Peyer's patch (tissue), 4 donors: ENCODE measurements at regions not wholly inside any gene's neighbourhood (a gene's known extent, or its start where the extent isn't known, plus 50 kb on each side); places are given as distances from the start of the nearest gene placed in this dataset.
"Not testable (repeated sequence)": the region's sequence is repeated elsewhere in the genome, so short reads cannot be mapped to it uniquely, and the experiment has no call there.

Experiments
- DNase-seq, 3 donors: peaks; one replicate each; pipeline ENCODE4 v3.0.0-alpha.2; 2017 to 2019
- H3K27ac ChIP-seq, 4 donors: fragments of 200-600 bp; sonication (generic); one replicate each; pipeline ENCODE4 v1.5.1; 2016 to 2019
- H3K27me3 ChIP-seq, 2 donors: fragments of 200-600 bp; sonication (generic); one replicate each; pipeline ENCODE4 v1.5.1; 2019
- H3K36me3 ChIP-seq, 3 donors: fragments of 200-600 bp; sonication (generic); one replicate each; pipeline ENCODE4 v1.5.1; 2016 to 2019
- H3K4me1 ChIP-seq, 4 donors: fragments of 200-600 bp; sonication (generic); one replicate each; pipeline ENCODE4 v1.5.1; 2016 to 2019
- H3K4me3 ChIP-seq, 4 donors: fragments of 200-600 bp; sonication (generic); 1 replicate in 3 of 4; 2 replicates in 1 of 4; pipeline ENCODE4 v1.5.1; 2016 to 2019; ENCODE audit warnings: mild to moderate bottlenecking in 1 of 4
- H3K9me3 ChIP-seq, 4 donors: fragments of 200-600 bp; sonication (generic); one replicate each; pipeline ENCODE4 v1.5.1; 2016 to 2019; ENCODE audit warnings: mild to moderate bottlenecking in 1 of 4
- POLR2A ChIP-seq, 2 donors: fragments of 450-650 bp; IDR thresholded peaks; one replicate each; pipeline ENCODE4 v1.5.1; 2017; ENCODE audit warnings: antibody characterized with exemption in 2 of 2, mild to moderate bottlenecking in 2 of 2, moderate library complexity in 2 of 2
- TF ChIP-seq, protein P1 (sequence below), 6 experiments: fragments of 450-650 bp in 4 of 6; fragments of 200-600 bp in 2 of 6; sonication (generic) in 1 of 6; IDR thresholded peaks; one replicate each; pipeline ENCODE4 v1.5.1; 2017 to 2019; ENCODE audit warnings: antibody characterized with exemption in 6 of 6, mild to moderate bottlenecking in 3 of 6, moderate library complexity in 1 of 6

DNA sequence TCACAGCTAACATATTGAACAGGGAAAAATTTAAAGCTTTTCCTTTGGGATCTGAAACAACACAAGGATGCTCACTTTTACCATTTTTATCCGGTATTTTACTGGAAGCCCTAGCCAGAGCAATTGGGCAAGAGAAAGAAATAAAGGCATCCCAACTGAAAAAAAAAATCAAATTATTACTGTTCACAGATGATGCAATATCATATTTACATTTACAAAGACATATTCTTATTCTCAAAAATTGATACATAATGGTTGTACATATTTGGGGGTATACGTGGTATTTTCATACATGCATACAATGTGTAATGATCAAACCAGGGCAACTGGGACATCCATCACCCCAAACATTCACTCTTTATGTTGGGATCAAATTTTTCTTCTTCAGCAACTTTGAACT lies 337.0 kb upstream of the SLC7A11 start:
- Histone ChIP-seq H3K9me3 (peaks cover 0 to 9% (median 2%) of the 10 kb centered on the region in 4 donors), H3K4me3 (no peak overlapping the region), H3K36me3 (no peaks in the 10 kb centered on the region), H3K27me3 (no peaks in the 10 kb centered on the region), H3K27ac (no peak overlapping the region), H3K4me1 (no peaks in the 10 kb centered on the region)
- no peak for DNase-seq
- TF ChIP-seq, protein P1, sequence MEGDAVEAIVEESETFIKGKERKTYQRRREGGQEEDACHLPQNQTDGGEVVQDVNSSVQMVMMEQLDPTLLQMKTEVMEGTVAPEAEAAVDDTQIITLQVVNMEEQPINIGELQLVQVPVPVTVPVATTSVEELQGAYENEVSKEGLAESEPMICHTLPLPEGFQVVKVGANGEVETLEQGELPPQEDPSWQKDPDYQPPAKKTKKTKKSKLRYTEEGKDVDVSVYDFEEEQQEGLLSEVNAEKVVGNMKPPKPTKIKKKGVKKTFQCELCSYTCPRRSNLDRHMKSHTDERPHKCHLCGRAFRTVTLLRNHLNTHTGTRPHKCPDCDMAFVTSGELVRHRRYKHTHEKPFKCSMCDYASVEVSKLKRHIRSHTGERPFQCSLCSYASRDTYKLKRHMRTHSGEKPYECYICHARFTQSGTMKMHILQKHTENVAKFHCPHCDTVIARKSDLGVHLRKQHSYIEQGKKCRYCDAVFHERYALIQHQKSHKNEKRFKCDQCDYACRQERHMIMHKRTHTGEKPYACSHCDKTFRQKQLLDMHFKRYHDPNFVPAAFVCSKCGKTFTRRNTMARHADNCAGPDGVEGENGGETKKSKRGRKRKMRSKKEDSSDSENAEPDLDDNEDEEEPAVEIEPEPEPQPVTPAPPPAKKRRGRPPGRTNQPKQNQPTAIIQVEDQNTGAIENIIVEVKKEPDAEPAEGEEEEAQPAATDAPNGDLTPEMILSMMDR (IDR thresholded peaks at IDR 0.05): no peak
- no peak for TF ChIP-seq POLR2A (IDR thresholded peaks at IDR 0.05)

DNA sequence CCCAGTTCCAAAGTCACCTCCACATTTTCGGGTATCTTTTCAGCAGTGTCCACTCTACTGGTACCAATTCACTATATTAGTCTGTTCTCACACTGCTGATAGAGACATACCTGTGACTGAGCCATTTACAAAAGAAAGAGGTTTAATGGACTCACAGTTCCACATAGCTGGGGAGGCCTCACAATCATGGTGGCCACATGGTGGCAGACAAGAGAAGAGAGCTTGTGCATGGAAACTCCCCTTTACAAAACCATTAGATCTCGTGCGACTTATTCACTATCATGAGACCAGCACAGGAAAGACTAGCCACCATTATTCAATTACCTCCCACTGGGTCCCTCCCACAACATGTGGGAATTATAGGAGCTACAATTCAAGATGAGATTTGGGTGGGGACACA lies 335.7 kb upstream of the SLC7A11 start:
- not testable (repeated sequence) for DNase-seq, H3K4me1 ChIP-seq, H3K27me3 ChIP-seq, H3K9me3 ChIP-seq, H3K36me3 ChIP-seq, H3K4me3 ChIP-seq, H3K27ac ChIP-seq
- TF ChIP-seq, protein P1 (IDR thresholded peaks at IDR 0.05): peak in 1 of 6 experiments; percentile 11

DNA sequence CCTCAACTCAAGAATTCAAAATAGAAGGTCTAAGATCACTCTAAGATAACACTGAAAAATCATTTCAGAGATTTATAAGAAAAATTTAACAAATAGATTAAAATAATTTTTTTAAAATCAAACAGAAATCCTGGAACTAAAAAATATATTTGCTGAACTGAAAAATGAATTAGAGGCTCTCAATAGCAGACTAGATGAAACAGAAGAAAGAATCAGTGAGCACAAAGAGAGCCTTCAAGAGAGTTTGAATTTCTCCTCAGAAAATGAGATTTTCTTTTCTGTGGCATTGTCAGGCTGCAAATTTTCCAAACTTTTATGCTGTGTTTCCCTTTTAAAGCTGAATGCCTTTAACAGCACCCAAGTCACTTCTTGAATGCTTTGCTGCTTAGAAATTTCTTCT lies 335.0 kb upstream of the SLC7A11 start:
- H3K36me3 ChIP-seq: no peaks in the 10 kb centered on the region
- no peak overlapping the region for H3K4me3 ChIP-seq
- no peak overlapping the region for H3K27ac ChIP-seq
- no peaks in the 10 kb centered on the region for H3K27me3 ChIP-seq
- no peaks in the 10 kb centered on the region for H3K4me1 ChIP-seq
- TF ChIP-seq, protein P1 (IDR thresholded peaks at IDR 0.05): no peak
- no peak for TF ChIP-seq POLR2A (IDR thresholded peaks at IDR 0.05)
- peaks cover 0 to 9% (median 2%) of the 10 kb centered on the region in 4 donors for H3K9me3 ChIP-seq
- no peak for DNase-seq

DNA sequence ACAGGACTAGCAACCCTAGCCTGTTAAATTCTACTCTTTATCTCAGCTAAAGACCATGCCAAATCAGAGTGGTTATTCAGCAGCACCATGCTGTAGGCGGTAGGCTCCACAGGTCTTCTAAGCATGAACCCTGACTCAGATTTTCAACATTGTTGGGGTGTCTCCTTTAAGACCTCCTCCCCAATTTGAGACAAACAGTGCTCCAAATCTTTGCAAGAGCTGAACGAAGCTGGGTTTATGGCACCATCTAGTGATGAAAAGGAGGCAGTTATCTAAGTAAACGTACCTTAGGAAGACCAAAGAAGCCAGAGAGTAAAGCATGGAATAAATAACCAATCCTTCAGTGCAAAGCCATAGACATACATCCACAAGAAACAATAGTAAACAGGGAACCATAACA lies 334.5 kb upstream of the SLC7A11 start:
- H3K27ac ChIP-seq: no peak overlapping the region
- H3K9me3 ChIP-seq: peaks cover 0 to 9% (median 2%) of the 10 kb centered on the region in 4 donors
- H3K36me3 ChIP-seq: no peaks in the 10 kb centered on the region
- no peak for DNase-seq
- no peaks in the 10 kb centered on the region for H3K4me1 ChIP-seq
- no peaks in the 10 kb centered on the region for H3K27me3 ChIP-seq
- TF ChIP-seq, protein P1 (IDR thresholded peaks at IDR 0.05): peak in 3 of 6 experiments; percentile 21 to 31 (median 21)
- no peak for TF ChIP-seq POLR2A (IDR thresholded peaks at IDR 0.05)
- no peak overlapping the region for H3K4me3 ChIP-seq

DNA sequence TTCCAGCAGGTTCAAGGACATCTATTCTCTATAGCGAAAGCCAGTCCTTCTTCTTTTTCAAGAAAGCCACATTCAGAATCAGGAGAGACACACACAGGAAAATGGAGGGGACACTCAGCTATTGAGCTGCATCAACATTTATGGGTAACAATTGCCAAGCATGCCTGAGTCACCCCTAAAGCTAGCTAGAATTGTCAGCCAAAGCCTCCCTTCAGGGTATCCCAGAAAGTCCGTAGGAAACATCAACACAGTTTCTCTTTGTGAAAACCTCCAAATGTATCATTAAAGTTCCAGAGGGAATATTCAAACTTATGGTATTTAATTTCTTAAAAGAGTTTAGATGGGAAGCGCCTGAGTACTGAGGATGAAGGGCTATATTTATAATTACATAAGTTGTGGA lies 331.1 kb upstream of the SLC7A11 start:
- H3K4me3 ChIP-seq: no peak overlapping the region
- H3K27me3 ChIP-seq: no peaks in the 10 kb centered on the region
- H3K9me3 ChIP-seq: peaks cover 0 to 7% (median 2%) of the 10 kb centered on the region in 4 donors
- no peaks in the 10 kb centered on the region for H3K36me3 ChIP-seq
- no peak overlapping the region for H3K27ac ChIP-seq
- no peak for DNase-seq
- H3K4me1 ChIP-seq: no peaks in the 10 kb centered on the region
- TF ChIP-seq, protein P1 (IDR thresholded peaks at IDR 0.05): no peak
- no peak for TF ChIP-seq POLR2A (IDR thresholded peaks at IDR 0.05)

DNA sequence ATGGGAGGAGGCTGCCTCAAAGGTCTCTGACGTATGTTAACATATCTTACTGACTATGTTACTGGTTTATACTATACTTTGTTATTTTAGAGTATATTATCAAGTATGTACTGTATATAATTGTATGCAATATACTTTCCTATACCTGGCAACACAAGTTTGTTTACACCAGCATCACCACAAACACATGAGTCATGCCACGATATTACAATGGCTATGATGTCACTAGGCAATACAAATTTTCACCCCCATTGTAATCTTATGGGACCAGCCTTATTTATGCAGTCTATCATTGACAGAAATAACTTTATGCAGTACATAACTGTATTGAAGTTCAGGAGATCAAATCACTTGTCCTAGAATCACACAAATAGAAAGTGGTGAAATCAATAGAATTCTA lies 329.9 kb upstream of the SLC7A11 start:
- no peaks in the 10 kb centered on the region for H3K4me1 ChIP-seq
- H3K36me3 ChIP-seq: no peaks in the 10 kb centered on the region
- TF ChIP-seq, protein P1 (IDR thresholded peaks at IDR 0.05): no peak
- TF ChIP-seq POLR2A (IDR thresholded peaks at IDR 0.05): no peak
- H3K27me3 ChIP-seq: no peaks in the 10 kb centered on the region
- no peak overlapping the region for H3K27ac ChIP-seq
- no peaks in the 10 kb centered on the region for H3K9me3 ChIP-seq
- no peak overlapping the region for H3K4me3 ChIP-seq
- DNase-seq: no peak
